ENCODE measurements at regions not wholly inside any gene's neighbourhood (a gene's known extent, or its start where the extent isn't known, plus 50 kb on each side); places are given as distances from the start of the nearest gene placed in this dataset.

DNA sequence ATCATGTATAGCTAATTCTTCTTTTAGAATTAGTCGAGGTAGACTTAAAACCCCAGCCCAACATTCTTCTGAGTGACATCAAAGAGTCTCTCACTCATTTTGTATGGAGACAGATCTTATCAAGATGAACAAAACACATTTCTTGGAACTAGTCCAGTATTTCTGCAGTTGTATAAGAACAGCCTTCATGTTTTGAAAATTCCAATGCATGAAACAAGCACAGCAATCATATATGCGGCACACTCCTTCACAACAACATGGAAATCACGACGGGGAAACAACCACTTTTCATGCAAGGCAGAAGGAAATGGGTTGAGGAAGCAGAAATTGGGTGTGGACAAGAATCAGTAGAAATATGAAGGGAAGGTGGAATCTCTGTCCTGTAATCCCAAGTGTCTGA is 113.8 kb downstream of the PLK2 start:
- Mint-ChIP-seq H3K9me3 (no peaks in the 10 kb centered on the region), H3K4me3 (no peak overlapping the region), H3K4me1 (ENCODE audit: low read depth) (no peaks in the 10 kb centered on the region), H3K36me3 (ENCODE audit: low read depth) (no peaks in the 10 kb centered on the region), H3K27me3 (ENCODE audit: low read depth) (no peaks in the 10 kb centered on the region), H3K27ac (no peak overlapping the region)
- DNase-seq (ENCODE audit: low spot score), result no peak

GRCh38 chr5:58341476-58341875 is 118.4 kb downstream of the PLK2 start:
- Mint-ChIP-seq H3K9me3 (no peaks in the 10 kb centered on the region), H3K36me3 (ENCODE audit: low read depth) (no peaks in the 10 kb centered on the region), H3K27me3 (ENCODE audit: low read depth) (no peaks in the 10 kb centered on the region), H3K27ac (no peak overlapping the region), H3K4me3 (no peak overlapping the region), H3K4me1 (ENCODE audit: low read depth) (no peaks in the 10 kb centered on the region)
- DNase-seq (ENCODE audit: low spot score), result no peak

GRCh38 chr5:58335518-58335917 is 124.4 kb downstream of the PLK2 start:
- Mint-ChIP-seq H3K4me1 (ENCODE audit: low read depth) (no peaks in the 10 kb centered on the region), H3K9me3 (no peaks in the 10 kb centered on the region), H3K4me3 (no peak overlapping the region), H3K27ac (no peak overlapping the region), H3K36me3 (ENCODE audit: low read depth) (no peaks in the 10 kb centered on the region), H3K27me3 (ENCODE audit: low read depth) (no peaks in the 10 kb centered on the region)
- DNase-seq (ENCODE audit: low spot score), result no peak

GRCh38 chr5:58334035-58334434 is 125.9 kb downstream of the PLK2 start:
- H3K27ac Mint-ChIP-seq, result no peak overlapping the region
- no peaks in the 10 kb centered on the region for H3K4me1 Mint-ChIP-seq (ENCODE audit: low read depth)
- H3K27me3 Mint-ChIP-seq (ENCODE audit: low read depth), result no peaks in the 10 kb centered on the region
- H3K9me3 Mint-ChIP-seq, result no peaks in the 10 kb centered on the region
- H3K36me3 Mint-ChIP-seq (ENCODE audit: low read depth), result no peaks in the 10 kb centered on the region
- no peak overlapping the region for H3K4me3 Mint-ChIP-seq
- no peak for DNase-seq (ENCODE audit: low spot score)

GRCh38 chr5:58330781-58331180 is 129.1 kb downstream of the PLK2 start:
- no peaks in the 10 kb centered on the region for H3K4me1 Mint-ChIP-seq (ENCODE audit: low read depth)
- no peaks in the 10 kb centered on the region for H3K27me3 Mint-ChIP-seq (ENCODE audit: low read depth)
- no peak overlapping the region for H3K27ac Mint-ChIP-seq
- no peak for DNase-seq (ENCODE audit: low spot score)
- no peaks in the 10 kb centered on the region for H3K9me3 Mint-ChIP-seq
- no peaks in the 10 kb centered on the region for H3K36me3 Mint-ChIP-seq (ENCODE audit: low read depth)
- no peak overlapping the region for H3K4me3 Mint-ChIP-seq

DNA sequence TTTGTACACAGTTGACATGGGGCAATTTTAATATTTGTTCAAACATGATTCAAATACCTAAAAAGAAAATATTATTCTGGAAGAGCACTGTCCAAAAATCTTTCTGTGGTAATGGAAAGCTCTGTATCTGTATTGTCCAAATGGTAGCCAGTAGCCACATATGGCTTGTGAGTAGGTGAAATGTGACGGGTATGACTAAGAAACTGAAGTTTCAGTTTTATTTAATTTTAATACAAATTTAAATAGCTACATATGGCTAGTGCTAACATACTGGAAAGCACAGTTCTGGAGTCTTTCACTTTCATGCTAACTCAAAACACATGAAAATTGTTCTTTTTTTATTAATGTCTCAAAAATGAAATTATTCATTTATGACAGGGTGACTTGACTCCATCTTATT is 132.6 kb downstream of the PLK2 start:
- H3K27ac Mint-ChIP-seq, result no peak overlapping the region
- no peaks in the 10 kb centered on the region for H3K27me3 Mint-ChIP-seq (ENCODE audit: low read depth)
- H3K36me3 Mint-ChIP-seq (ENCODE audit: low read depth), result no peaks in the 10 kb centered on the region
- H3K4me1 Mint-ChIP-seq (ENCODE audit: low read depth), result no peaks in the 10 kb centered on the region
- no peak for DNase-seq (ENCODE audit: low spot score)
- H3K9me3 Mint-ChIP-seq, result no peaks in the 10 kb centered on the region
- no peak overlapping the region for H3K4me3 Mint-ChIP-seq

GRCh38 chr5:58326022-58326421 is 133.9 kb downstream of the PLK2 start:
- Mint-ChIP-seq H3K27me3 (ENCODE audit: low read depth) (no peaks in the 10 kb centered on the region), H3K9me3 (no peaks in the 10 kb centered on the region), H3K4me3 (no peak overlapping the region), H3K36me3 (ENCODE audit: low read depth) (no peaks in the 10 kb centered on the region), H3K4me1 (ENCODE audit: low read depth) (no peaks in the 10 kb centered on the region), H3K27ac (no peak overlapping the region)
- no peak for DNase-seq (ENCODE audit: low spot score)

DNA sequence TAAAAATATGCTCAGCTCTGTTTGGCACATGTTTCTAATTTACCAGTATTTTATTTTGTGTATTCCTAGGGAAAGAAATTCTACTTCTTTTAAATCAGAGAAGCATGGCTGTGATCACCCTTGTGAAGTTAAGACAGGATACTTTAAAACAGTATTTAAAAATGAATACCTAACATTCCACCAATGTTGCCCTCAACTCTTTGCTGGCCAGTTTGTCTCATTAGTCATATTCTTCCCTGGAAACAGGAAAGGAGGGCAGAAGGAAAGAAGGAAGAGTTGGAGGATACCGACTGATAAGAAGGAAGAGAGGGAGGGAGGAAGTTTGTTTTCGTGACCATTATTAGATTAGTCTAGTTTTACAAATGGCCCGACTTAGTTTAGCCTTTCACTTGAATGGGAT is 137.4 kb downstream of the PLK2 start:
- no peaks in the 10 kb centered on the region for H3K36me3 Mint-ChIP-seq (ENCODE audit: low read depth)
- H3K4me3 Mint-ChIP-seq, result no peak overlapping the region
- H3K4me1 Mint-ChIP-seq (ENCODE audit: low read depth), result no peaks in the 10 kb centered on the region
- H3K27ac Mint-ChIP-seq, result no peak overlapping the region
- no peaks in the 10 kb centered on the region for H3K9me3 Mint-ChIP-seq
- peaks cover 3% of the 10 kb centered on the region for H3K27me3 Mint-ChIP-seq (ENCODE audit: low read depth)
- no peak for DNase-seq (ENCODE audit: low spot score)

- Mint-ChIP-seq H3K36me3 (ENCODE audit: low read depth) (no peaks in the 10 kb centered on the region), H3K4me1 (ENCODE audit: low read depth) (no peaks in the 10 kb centered on the region), H3K27ac (no peak overlapping the region), H3K4me3 (no peak overlapping the region), H3K27me3 (ENCODE audit: low read depth) (peaks cover 3% of the 10 kb centered on the region), H3K9me3 (no peaks in the 10 kb centered on the region)
- DNase-seq (ENCODE audit: low spot score), result no peak
These were observed 141.4 kb downstream of the PLK2 start for GRCh38 chr5:58318468-58318867.

DNA sequence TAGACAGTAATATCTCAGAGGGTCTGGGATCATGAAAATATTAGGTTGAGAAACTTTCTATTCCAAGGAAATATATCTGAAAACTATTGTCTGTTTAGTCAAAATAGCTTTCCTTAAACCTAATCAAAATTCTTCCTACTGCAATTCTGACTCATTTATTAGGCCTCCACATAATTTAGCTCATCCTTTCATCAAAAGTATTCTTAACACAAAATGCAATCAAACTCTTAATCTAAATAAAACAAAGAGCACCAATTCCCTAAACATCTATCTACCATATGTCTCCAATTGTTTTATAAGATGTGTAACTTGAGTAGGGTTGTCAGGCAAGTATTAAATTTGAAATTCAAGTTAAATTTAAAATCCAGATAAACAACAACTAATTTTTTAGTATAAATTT is 142.1 kb downstream of the PLK2 start:
- Mint-ChIP-seq H3K36me3 (ENCODE audit: low read depth) (no peaks in the 10 kb centered on the region), H3K27ac (no peak overlapping the region), H3K27me3 (ENCODE audit: low read depth) (peaks cover 3% of the 10 kb centered on the region), H3K9me3 (no peaks in the 10 kb centered on the region), H3K4me3 (no peak overlapping the region), H3K4me1 (ENCODE audit: low read depth) (no peaks in the 10 kb centered on the region)
- no peak for DNase-seq (ENCODE audit: low spot score)

GRCh38 chr5:58317009-58317408 is 142.9 kb downstream of the PLK2 start:
- H3K27me3 Mint-ChIP-seq (ENCODE audit: low read depth), result peaks cover 3% of the 10 kb centered on the region
- DNase-seq (ENCODE audit: low spot score), result no peak
- H3K36me3 Mint-ChIP-seq (ENCODE audit: low read depth), result no peaks in the 10 kb centered on the region
- no peak overlapping the region for H3K27ac Mint-ChIP-seq
- no peak overlapping the region for H3K4me3 Mint-ChIP-seq
- no peaks in the 10 kb centered on the region for H3K4me1 Mint-ChIP-seq (ENCODE audit: low read depth)
- no peaks in the 10 kb centered on the region for H3K9me3 Mint-ChIP-seq

DNA sequence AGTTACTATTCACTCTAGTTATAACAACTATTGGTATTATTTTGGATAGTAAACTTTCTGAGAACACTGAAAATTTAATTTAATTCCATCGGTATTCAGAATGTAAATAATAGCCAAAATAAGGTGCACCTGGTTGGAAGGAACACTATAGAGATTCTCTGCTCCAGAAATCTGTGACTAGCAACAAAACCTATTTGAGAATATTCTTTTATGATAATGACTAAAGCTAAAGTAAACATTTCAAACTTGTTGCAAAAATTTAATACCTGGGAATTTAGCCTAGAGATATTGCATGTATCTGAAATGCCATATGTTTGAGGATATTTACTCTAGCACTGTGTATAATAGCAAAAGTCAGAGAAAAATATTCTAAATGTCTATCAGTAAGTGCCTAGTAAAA is 144.1 kb downstream of the PLK2 start:
- no peaks in the 10 kb centered on the region for H3K9me3 Mint-ChIP-seq
- H3K27me3 Mint-ChIP-seq (ENCODE audit: low read depth), result peaks cover 3% of the 10 kb centered on the region
- H3K36me3 Mint-ChIP-seq (ENCODE audit: low read depth), result no peaks in the 10 kb centered on the region
- no peak overlapping the region for H3K4me3 Mint-ChIP-seq
- DNase-seq (ENCODE audit: low spot score), result no peak
- no peak overlapping the region for H3K27ac Mint-ChIP-seq
- no peaks in the 10 kb centered on the region for H3K4me1 Mint-ChIP-seq (ENCODE audit: low read depth)

GRCh38 chr5:58314356-58315210 is 145.3 kb downstream of the PLK2 start:
- H3K9me3 Mint-ChIP-seq, result no peaks in the 10 kb centered on the region
- no peak overlapping the region for H3K27ac Mint-ChIP-seq
- no peak for DNase-seq (ENCODE audit: low spot score)
- H3K27me3 Mint-ChIP-seq (ENCODE audit: low read depth), result peaks cover 3% of the 10 kb centered on the region
- H3K4me3 Mint-ChIP-seq, result no peak overlapping the region
- H3K36me3 Mint-ChIP-seq (ENCODE audit: low read depth), result no peaks in the 10 kb centered on the region
- H3K4me1 Mint-ChIP-seq (ENCODE audit: low read depth), result no peaks in the 10 kb centered on the region

DNA sequence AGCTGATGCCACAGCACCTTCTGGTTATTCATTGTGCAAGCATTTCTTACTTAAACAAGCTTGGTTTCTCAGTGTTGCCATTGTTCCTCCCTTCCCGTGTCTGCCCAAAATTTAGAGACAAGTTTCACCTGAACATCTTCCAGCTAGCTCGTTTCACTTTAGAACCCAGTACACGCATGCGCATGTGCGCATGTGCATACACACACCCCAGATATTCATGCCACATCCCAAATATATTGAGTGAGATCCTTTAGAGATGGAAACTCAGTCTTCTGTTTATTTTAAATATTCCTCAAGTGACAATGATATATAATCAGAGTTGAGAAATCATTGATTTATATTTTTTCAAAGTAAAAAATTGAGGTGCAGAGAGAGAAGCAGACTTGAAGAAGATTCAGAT is 147.6 kb downstream of the PLK2 start:
- no peaks in the 10 kb centered on the region for H3K9me3 Mint-ChIP-seq

GRCh38 chr5:58311526-58311925 is 148.4 kb downstream of the PLK2 start:
- no peaks in the 10 kb centered on the region for H3K4me1 Mint-ChIP-seq (ENCODE audit: low read depth)
- DNase-seq (ENCODE audit: low spot score), result no peak
- no peak overlapping the region for H3K4me3 Mint-ChIP-seq
- H3K36me3 Mint-ChIP-seq (ENCODE audit: low read depth), result no peaks in the 10 kb centered on the region
- H3K9me3 Mint-ChIP-seq, result no peaks in the 10 kb centered on the region
- H3K27ac Mint-ChIP-seq, result no peak overlapping the region
- no peaks in the 10 kb centered on the region for H3K27me3 Mint-ChIP-seq (ENCODE audit: low read depth)

More for the DNA sequence above, 147.6 kb downstream of the PLK2 start:
- Mint-ChIP-seq H3K27ac (no peak overlapping the region), H3K4me3 (no peak overlapping the region), H3K36me3 (ENCODE audit: low read depth) (no peaks in the 10 kb centered on the region), H3K27me3 (ENCODE audit: low read depth) (no peaks in the 10 kb centered on the region), H3K4me1 (ENCODE audit: low read depth) (no peaks in the 10 kb centered on the region)
- DNase-seq (ENCODE audit: low spot score), result no peak
